Right lobe of liver (tissue), 4 donors: ENCODE measurements at regions not wholly inside any gene's neighbourhood (a gene's known extent, or its start where the extent isn't known, plus 50 kb on each side); places are given as distances from the start of the nearest gene placed in this dataset.

Experiments used
- CTCF ChIP-seq, 4 donors: fragments of 200-600 bp in 3 of 4; fragments of 450-650 bp in 1 of 4; IDR thresholded peaks; one replicate each; pipeline versions ENCODE4 v1.5.1 to v1.8.0; 2016 to 2022; ENCODE audit warnings: antibody characterized with exemption in 4 of 4, mild to moderate bottlenecking in 2 of 4
- POLR2A ChIP-seq: fragments of 450-650 bp; IDR thresholded peaks from one replicate; pipeline ENCODE4 v1.6.1; 2017; ENCODE audit warnings: antibody characterized with exemption, mild to moderate bottlenecking
- donor health status: DM: no; HTN: no; CAD: no.
- donor health status: DM: no; HTN: no; CAD: no.
- donor health status: DM: no; HTN: yes; CAD: no.

- TF ChIP-seq POLR2A: no peak
- TF ChIP-seq CTCF (IDR thresholded peaks at IDR 0.05): no peak
Observed at GRCh38 chr5:1973391-1974013, 90.8 kb upstream of the IRX4 start.
